ENCODE measurements at regions not wholly inside any gene's neighbourhood (a gene's known extent, or its start where the extent isn't known, plus 50 kb on each side); places are given as distances from the start of the nearest gene placed in this dataset.

DNA sequence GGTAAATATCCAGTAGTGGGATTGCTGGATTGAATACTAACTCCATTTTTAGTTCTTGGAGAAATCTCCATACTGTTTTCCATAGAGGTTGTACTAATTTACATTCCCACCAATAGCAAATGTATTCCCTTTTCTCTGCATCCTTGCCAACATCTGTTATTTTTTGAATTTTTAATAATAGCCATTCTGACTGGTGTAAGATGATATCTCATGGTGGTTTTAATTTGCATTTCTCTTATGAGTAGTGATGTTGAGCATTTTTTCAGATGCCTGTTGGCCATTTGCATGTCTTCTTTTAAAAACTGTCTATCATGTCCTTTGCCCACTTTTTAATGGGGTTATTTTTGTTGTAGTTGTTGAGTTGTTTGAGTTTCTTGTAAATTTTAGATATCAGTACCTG lies 253.2 kb downstream of the HAO1 start:
- FAIRE-seq (no peak), DNase-seq (ENCODE audit: low spot score) (no peak), ATAC-seq (no peak)
- Histone ChIP-seq H4K20me1 (ENCODE audit: insufficient read depth, low read length) (no peaks in the 10 kb centered on the region), H3K9ac (ENCODE audit: insufficient read depth, low read depth, low read length) (no peak overlapping the region), H3K79me2 (ENCODE audit: insufficient read depth, low read length) (no peaks in the 10 kb centered on the region), H3K4me1 (ENCODE audit: insufficient read depth, low read length) (no peaks in the 10 kb centered on the region), H3K27ac (ENCODE audit: extremely low read length, insufficient read depth, low read length) (no peak overlapping the region), H2AFZ (ENCODE audit: low read length) (no peak overlapping the region), H3K4me3 (replicated peaks in 1 of 3; ENCODE audit: insufficient read depth in 1 of 3, low read depth in 2 of 3, low read length in 3 of 3) (no peak overlapping the region), H3K4me2 (ENCODE audit: low read depth, low read length) (no peak overlapping the region), H3K36me3 (replicated peaks in 1 of 2; ENCODE audit: control insufficient read depth in 1 of 2, insufficient read depth in 2 of 2, low read length in 2 of 2) (no peaks in the 10 kb centered on the region), H3K27me3 (ENCODE audit: control insufficient read depth in 1 of 2, insufficient read depth in 2 of 2, low read length in 2 of 2) (no peaks in the 10 kb centered on the region), H3K9me3 (ENCODE audit: low read length) (no peaks in the 10 kb centered on the region)
- POLR2A ChIA-PET, result no interaction called here
- no TSS peak for BruUV-seq (replicated peaks)
- in situ Hi-C loops (cut with HindIII; ENCODE audit: extremely low pct_ligation_motif_present, low pct_unique_long_range_greater_than_20kb) (no loop called here), intact Hi-C loops (cut with micrococcal nuclease; ENCODE audit: unreplicated experiment) (no loop called here)
- CTCF ChIA-PET (ENCODE audit: low intra/inter-chr PET ratio, low total read pairs), result no interaction called here
- TF ChIP-seq RXRB (CRISPR knock-in tag; IDR thresholded peaks at IDR 0.05; ENCODE audit: borderline replicate concordance) (no peak), EZH2 (conservative IDR thresholded peaks at IDR 0.05; ENCODE audit: low read depth, low read length) (no peak), ZNF629 (CRISPR knock-in tag; conservative IDR thresholded peaks at IDR 0.05) (no peak), KDM2A (CRISPR knock-in tag; IDR thresholded peaks at IDR 0.05; ENCODE audit: borderline replicate concordance, low read depth) (no peak), KAT7 (CRISPR knock-in tag; IDR thresholded peaks at IDR 0.05; ENCODE audit: borderline replicate concordance) (no peak), ZNF75D (CRISPR knock-in tag; IDR thresholded peaks at IDR 0.05; ENCODE audit: borderline replicate concordance) (no peak), CENPT (CRISPR knock-in tag; IDR thresholded peaks at IDR 0.05; ENCODE audit: low read depth) (no peak), ZBTB1 (CRISPR knock-in tag; IDR thresholded peaks at IDR 0.05; ENCODE audit: borderline replicate concordance) (no peak), HNRNPK (IDR thresholded peaks at IDR 0.05; ENCODE audit: low read depth, low read length, poor library complexity, severe bottlenecking) (no peak), ZNF224 (CRISPR knock-in tag; IDR thresholded peaks at IDR 0.05) (no peak), HNRNPUL1 (IDR thresholded peaks at IDR 0.05; ENCODE audit: low read depth, low read length) (no peak), SMARCC2 (IDR thresholded peaks at IDR 0.05) (no peak), ZNF446 (CRISPR knock-in tag; IDR thresholded peaks at IDR 0.05) (no peak), NONO (IDR thresholded peaks at IDR 0.05) (no peak), NONO (CRISPR knock-in tag; conservative IDR thresholded peaks at IDR 0.05) (no peak)
- TF ChIP-seq, protein P1, sequence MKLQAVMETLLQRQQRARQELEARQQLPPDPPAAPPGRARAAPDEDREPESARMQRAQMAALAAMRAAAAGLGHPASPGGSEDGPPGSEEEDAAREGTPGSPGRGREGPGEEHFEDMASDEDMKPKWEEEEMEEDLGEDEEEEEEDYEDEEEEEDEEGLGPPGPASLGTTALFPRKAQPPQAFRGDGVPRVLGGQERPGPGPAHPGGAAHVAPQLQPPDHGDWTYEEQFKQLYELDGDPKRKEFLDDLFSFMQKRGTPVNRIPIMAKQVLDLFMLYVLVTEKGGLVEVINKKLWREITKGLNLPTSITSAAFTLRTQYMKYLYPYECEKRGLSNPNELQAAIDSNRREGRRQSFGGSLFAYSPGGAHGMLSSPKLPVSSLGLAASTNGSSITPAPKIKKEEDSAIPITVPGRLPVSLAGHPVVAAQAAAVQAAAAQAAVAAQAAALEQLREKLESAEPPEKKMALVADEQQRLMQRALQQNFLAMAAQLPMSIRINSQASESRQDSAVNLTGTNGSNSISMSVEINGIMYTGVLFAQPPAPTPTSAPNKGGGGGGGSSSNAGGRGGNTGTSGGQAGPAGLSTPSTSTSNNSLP (IDR thresholded peaks at IDR 0.05; ENCODE audit: low read depth, low read length), result no peak
- TF ChIP-seq, protein P2, sequence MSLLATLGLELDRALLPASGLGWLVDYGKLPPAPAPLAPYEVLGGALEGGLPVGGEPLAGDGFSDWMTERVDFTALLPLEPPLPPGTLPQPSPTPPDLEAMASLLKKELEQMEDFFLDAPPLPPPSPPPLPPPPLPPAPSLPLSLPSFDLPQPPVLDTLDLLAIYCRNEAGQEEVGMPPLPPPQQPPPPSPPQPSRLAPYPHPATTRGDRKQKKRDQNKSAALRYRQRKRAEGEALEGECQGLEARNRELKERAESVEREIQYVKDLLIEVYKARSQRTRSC (CRISPR knock-in tag; IDR thresholded peaks at IDR 0.05; ENCODE audit: low read depth), result no peak
- TF ChIP-seq, protein P3, sequence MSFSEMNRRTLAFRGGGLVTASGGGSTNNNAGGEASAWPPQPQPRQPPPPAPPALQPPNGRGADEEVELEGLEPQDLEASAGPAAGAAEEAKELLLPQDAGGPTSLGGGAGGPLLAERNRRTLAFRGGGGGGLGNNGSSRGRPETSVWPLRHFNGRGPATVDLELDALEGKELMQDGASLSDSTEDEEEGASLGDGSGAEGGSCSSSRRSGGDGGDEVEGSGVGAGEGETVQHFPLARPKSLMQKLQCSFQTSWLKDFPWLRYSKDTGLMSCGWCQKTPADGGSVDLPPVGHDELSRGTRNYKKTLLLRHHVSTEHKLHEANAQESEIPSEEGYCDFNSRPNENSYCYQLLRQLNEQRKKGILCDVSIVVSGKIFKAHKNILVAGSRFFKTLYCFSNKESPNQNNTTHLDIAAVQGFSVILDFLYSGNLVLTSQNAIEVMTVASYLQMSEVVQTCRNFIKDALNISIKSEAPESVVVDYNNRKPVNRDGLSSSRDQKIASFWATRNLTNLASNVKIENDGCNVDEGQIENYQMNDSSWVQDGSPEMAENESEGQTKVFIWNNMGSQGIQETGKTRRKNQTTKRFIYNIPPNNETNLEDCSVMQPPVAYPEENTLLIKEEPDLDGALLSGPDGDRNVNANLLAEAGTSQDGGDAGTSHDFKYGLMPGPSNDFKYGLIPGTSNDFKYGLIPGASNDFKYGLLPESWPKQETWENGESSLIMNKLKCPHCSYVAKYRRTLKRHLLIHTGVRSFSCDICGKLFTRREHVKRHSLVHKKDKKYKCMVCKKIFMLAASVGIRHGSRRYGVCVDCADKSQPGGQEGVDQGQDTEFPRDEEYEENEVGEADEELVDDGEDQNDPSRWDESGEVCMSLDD (CRISPR knock-in tag; IDR thresholded peaks at IDR 0.05; ENCODE audit: borderline replicate concordance), result no peak
- TF ChIP-seq, protein P4, sequence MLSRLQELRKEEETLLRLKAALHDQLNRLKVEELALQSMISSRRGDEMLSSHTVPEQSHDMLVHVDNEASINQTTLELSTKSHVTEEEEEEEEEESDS (CRISPR knock-in tag; IDR thresholded peaks at IDR 0.05; ENCODE audit: borderline replicate concordance), result no peak
- TF ChIP-seq, protein P5, sequence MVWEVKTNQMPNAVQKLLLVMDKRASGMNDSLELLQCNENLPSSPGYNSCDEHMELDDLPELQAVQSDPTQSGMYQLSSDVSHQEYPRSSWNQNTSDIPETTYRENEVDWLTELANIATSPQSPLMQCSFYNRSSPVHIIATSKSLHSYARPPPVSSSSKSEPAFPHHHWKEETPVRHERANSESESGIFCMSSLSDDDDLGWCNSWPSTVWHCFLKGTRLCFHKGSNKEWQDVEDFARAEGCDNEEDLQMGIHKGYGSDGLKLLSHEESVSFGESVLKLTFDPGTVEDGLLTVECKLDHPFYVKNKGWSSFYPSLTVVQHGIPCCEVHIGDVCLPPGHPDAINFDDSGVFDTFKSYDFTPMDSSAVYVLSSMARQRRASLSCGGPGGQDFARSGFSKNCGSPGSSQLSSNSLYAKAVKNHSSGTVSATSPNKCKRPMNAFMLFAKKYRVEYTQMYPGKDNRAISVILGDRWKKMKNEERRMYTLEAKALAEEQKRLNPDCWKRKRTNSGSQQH (CRISPR knock-in tag; IDR thresholded peaks at IDR 0.05; ENCODE audit: low read depth), result no peak
